Adrenal gland (tissue), 5 donors: ENCODE measurements at regions not wholly inside any gene's neighbourhood (a gene's known extent, or its start where the extent isn't known, plus 50 kb on each side); places are given as distances from the start of the nearest gene placed in this dataset.

Source experiments
- POLR2A ChIP-seq, 2 donors: fragments of 450-650 bp; IDR thresholded peaks; one replicate each; pipeline ENCODE4 v1.6.1; 2017; ENCODE audit warnings: antibody characterized with exemption in 2 of 2, mild to moderate bottlenecking in 2 of 2, moderate library complexity in 1 of 2
- TF ChIP-seq, protein P1 (sequence below), 6 experiments: fragments of 450-650 bp in 4 of 6; fragments of 200-600 bp in 2 of 6; sonication (generic) in 1 of 6; IDR thresholded peaks; 1 replicate in 5 of 6; 2 replicates in 1 of 6; pipeline versions ENCODE4 v1.5.1 to v1.8.0; 2016 to 2021; ENCODE audit warnings: antibody characterized with exemption in 6 of 6, mild to moderate bottlenecking in 2 of 6, moderate library complexity in 1 of 6
- donor health status: DM: no; HTN: no; CAD: no.

DNA sequence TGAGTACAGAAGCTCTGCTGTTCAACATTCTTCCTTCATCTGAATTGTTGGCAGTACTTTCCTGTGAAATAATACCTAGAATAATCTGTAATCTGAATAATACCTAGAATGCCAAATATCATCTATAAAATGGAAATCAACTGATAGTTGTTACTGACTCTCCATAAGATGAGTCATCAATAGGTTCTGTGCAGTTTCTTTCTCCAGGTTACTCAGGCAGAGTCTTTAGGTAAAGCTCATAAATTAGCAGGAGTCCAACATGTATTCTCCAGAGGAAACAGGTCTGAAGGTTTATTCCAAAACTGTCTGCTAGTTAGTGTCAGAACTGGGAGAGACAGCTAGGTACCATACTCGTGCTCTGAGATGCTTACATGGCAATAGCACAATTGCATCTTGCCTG is 282.0 kb upstream of the MAP2 start:
- TF ChIP-seq POLR2A (IDR thresholded peaks at IDR 0.05), result no peak
- TF ChIP-seq, protein P1, sequence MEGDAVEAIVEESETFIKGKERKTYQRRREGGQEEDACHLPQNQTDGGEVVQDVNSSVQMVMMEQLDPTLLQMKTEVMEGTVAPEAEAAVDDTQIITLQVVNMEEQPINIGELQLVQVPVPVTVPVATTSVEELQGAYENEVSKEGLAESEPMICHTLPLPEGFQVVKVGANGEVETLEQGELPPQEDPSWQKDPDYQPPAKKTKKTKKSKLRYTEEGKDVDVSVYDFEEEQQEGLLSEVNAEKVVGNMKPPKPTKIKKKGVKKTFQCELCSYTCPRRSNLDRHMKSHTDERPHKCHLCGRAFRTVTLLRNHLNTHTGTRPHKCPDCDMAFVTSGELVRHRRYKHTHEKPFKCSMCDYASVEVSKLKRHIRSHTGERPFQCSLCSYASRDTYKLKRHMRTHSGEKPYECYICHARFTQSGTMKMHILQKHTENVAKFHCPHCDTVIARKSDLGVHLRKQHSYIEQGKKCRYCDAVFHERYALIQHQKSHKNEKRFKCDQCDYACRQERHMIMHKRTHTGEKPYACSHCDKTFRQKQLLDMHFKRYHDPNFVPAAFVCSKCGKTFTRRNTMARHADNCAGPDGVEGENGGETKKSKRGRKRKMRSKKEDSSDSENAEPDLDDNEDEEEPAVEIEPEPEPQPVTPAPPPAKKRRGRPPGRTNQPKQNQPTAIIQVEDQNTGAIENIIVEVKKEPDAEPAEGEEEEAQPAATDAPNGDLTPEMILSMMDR (IDR thresholded peaks at IDR 0.05), result no peak
